ENCODE measurements at regions not wholly inside any gene's neighbourhood (a gene's known extent, or its start where the extent isn't known, plus 50 kb on each side); places are given as distances from the start of the nearest gene placed in this dataset.

DNA sequence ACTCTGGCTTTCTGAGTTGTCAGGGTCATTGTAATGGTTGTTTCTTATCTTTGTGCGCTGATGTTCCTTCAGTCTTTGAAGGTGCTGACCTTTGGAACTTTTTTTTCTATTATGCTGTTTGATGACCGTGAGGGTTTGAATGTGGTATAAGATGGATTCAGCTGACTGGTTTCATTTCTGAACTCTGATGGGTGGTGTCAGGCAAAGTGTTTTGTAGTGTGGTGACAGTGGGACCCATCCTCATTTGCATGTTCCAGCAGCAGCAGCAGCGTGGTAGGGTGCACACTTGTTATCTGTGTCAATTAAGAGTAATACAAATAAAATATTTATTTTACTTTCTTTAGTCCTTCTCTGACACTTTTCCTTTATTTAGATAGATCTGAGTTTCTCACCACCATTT lies 227.7 kb upstream of the PRR16 start:
- TF ChIP-seq ZNF274 (IDR thresholded peaks at IDR 0.05; ENCODE audit: low read depth, low read length) (no peak), YY1 (IDR thresholded peaks at IDR 0.05; ENCODE audit: insufficient read depth, insufficient read length) (no peak)
